ENCODE measurements at regions not wholly inside any gene's neighbourhood (a gene's known extent, or its start where the extent isn't known, plus 50 kb on each side); places are given as distances from the start of the nearest gene placed in this dataset.

- WGBS (ENCODE audit: insufficient coverage) = no CpG with 5 or more reads among the region's 2 CpGs
- H3K4me2 ChIP-seq (replicated peaks; ENCODE audit: low read depth, low read length, poor library complexity, severe bottlenecking) = no peak overlapping the region
- POLR2A ChIA-PET = no interaction called here
These were observed 57.0 kb upstream of the MAP9 start for GRCh38 chr4:155433636-155434360.

More at GRCh38 chr4:155433636-155434360, 57.0 kb upstream of the MAP9 start:
- Mint-ChIP-seq H3K4me1 (no peaks in the 10 kb centered on the region), H3K27me3 (no peaks in the 10 kb centered on the region), H3K27ac (no peak overlapping the region), H3K4me3 (no peak overlapping the region), H3K9me3 (ENCODE audit: insufficient read depth) (peaks cover 3% of the 10 kb centered on the region)
- no peak overlapping the region for H3K9ac ChIP-seq (ENCODE audit: low read length)
- no peaks in the 10 kb centered on the region for H3K9me3 ChIP-seq (ENCODE audit: control extremely low read depth in 1 of 3, control insufficient read depth in 2 of 3, insufficient read depth in 1 of 3, low read length in 2 of 3)
- H3K4me1 ChIP-seq (ENCODE audit: control insufficient read depth in 2 of 2, insufficient read depth in 2 of 2, low read length in 2 of 2) = no peaks in the 10 kb centered on the region
- no peaks in the 10 kb centered on the region for H3K27me3 ChIP-seq (replicated peaks in 1 of 4; ENCODE audit: control extremely low read depth in 1 of 4, control insufficient read depth in 3 of 4, insufficient read depth in 4 of 4, low read length in 3 of 4)
- H3K4me3 ChIP-seq (ENCODE audit: control extremely low read depth in 1 of 5, extremely low read depth in 1 of 5, insufficient read depth in 1 of 5, low read depth in 2 of 5, low read length in 4 of 5) = no peak overlapping the region
- CTCF ChIA-PET = no interaction called here
- H4K20me1 ChIP-seq (ENCODE audit: control insufficient read depth, insufficient read depth, low read length, poor library complexity, severe bottlenecking) = no peaks in the 10 kb centered on the region
- intact Hi-C loops (cut with micrococcal nuclease) = no loop called here
- no peak overlapping the region for H2AFZ ChIP-seq (ENCODE audit: insufficient read depth, low read depth, low read length, poor library complexity, severe bottlenecking)
- H3K79me2 ChIP-seq (ENCODE audit: control insufficient read depth, insufficient read depth, low read length) = no peaks in the 10 kb centered on the region
- H3K27ac ChIP-seq (ENCODE audit: low read length in 2 of 2) = no peak overlapping the region
- no peak for TF ChIP-seq CTCF (IDR thresholded peaks at IDR 0.05)
- no peak for TF ChIP-seq EZH2 (IDR thresholded peaks at IDR 0.05; ENCODE audit: borderline replicate concordance, insufficient read depth, low read depth, low read length, poor library complexity, severe bottlenecking)
- ATAC-seq (ENCODE audit: low read depth) (no peak), DNase-seq (no peak)
- H3K36me3 ChIP-seq (replicated peaks in 1 of 2; ENCODE audit: control extremely low read depth in 1 of 2, control insufficient read depth in 1 of 2, extremely low read depth in 1 of 2, insufficient read depth in 2 of 2, low read length in 1 of 2) = no peaks in the 10 kb centered on the region
